Stomach (tissue), 4 donors: ENCODE measurements at regions not wholly inside any gene's neighbourhood (a gene's known extent, or its start where the extent isn't known, plus 50 kb on each side); places are given as distances from the start of the nearest gene placed in this dataset.

Experiments used
- CTCF ChIP-seq, 7 experiments: fragments of 450-650 bp in 4 of 7; fragments of 200-600 bp in 3 of 7; sonication (generic) in 3 of 7; IDR thresholded peaks; one replicate each; pipeline ENCODE4 v1.5.1; 2016 to 2019; ENCODE audit warnings: antibody characterized with exemption in 7 of 7, control low read depth in 2 of 7, mild to moderate bottlenecking in 1 of 7
- EP300 ChIP-seq: sonication (generic); formaldehyde crosslinking; IDR thresholded peaks from one replicate; pipeline ENCODE4 v1.6.1; 2017; ENCODE audit warnings: antibody characterized with exemption
- POLR2A ChIP-seq, 4 donors: fragments of 450-650 bp; IDR thresholded peaks; one replicate each; pipeline ENCODE4 v1.6.1; 2016; ENCODE audit warnings: antibody characterized with exemption in 4 of 4, control low read depth in 2 of 4, mild to moderate bottlenecking in 1 of 4, moderate library complexity in 1 of 4

- TF ChIP-seq CTCF (IDR thresholded peaks at IDR 0.05) (no peak), EP300 (no peak), POLR2A (IDR thresholded peaks at IDR 0.05) (no peak)
Measured at GRCh38 chr3:141429371-141430035, 57.3 kb upstream of the RASA2 start.
